GM12892 (cell line): ENCODE measurements at regions not wholly inside any gene's neighbourhood (a gene's known extent, or its start where the extent isn't known, plus 50 kb on each side); places are given as distances from the start of the nearest gene placed in this dataset.

Experiments used
- POLR2A ChIP-seq: IDR thresholded peaks from 2 replicates; pipeline ENCODE4 v1.6.1; 2011; ENCODE audit warnings: low read depth, low read length, control low read depth
- TAF1 ChIP-seq: IDR thresholded peaks from 2 replicates; pipeline ENCODE4 v1.6.1; 2011; ENCODE audit warnings: low read depth, mild to moderate bottlenecking, control low read depth, low read length, borderline replicate concordance

DNA sequence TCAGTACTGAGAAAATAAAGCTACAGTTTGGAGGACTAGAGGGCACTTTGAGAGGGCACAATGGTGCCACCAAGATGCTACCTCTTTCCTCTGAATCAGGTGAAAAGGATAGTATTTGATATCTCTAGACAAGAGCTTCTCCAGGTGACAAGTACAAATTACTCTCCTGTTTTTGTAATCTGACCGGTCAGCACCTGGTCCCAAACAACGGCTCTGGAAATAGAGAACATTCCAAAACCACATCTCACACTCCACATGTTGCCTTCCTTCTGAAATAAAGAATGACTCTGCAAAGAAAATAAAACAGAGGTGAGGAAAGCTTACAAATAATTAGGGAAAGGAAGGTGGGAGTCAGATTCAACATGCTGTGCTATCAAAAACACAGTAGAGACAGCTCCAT lies 51.3 kb upstream of the CITED2 start:
- TF ChIP-seq TAF1 (no peak), POLR2A (no peak)
